ENCODE measurements at regions not wholly inside any gene's neighbourhood (a gene's known extent, or its start where the extent isn't known, plus 50 kb on each side); places are given as distances from the start of the nearest gene placed in this dataset.

GRCh38 chr3:42019144-42019952 is 57.4 kb upstream of the ULK4 start:
- Histone ChIP-seq H3K9me3 (no peaks in the 10 kb centered on the region), H3K27me3 (ENCODE audit: low read depth) (no peaks in the 10 kb centered on the region), H3K4me1 (peaks cover 75% of the 10 kb centered on the region), H3K27ac (no peak overlapping the region), H3K4me3 (no peak overlapping the region), H3K36me3 (no peaks in the 10 kb centered on the region)
- intact Hi-C loops (cut with DNase I): no loop called here
- TF ChIP-seq CTCF (IDR thresholded peaks at IDR 0.05): no peak
- ATAC-seq (no peak), DNase-seq (no peak)

- DNase-seq (peak; percentile 57), ATAC-seq (peak in 1 of 2 donors; percentile 1)
- no peaks in the 10 kb centered on the region for H3K9me3 ChIP-seq
- H3K27ac ChIP-seq: peak overlapping the region; percentile 93
- peak overlapping the region; percentile 93 for H3K4me3 ChIP-seq
- H3K4me1 ChIP-seq: peaks cover 62% of the 10 kb centered on the region
- no peak for TF ChIP-seq CTCF (IDR thresholded peaks at IDR 0.05)
- H3K27me3 ChIP-seq (ENCODE audit: low read depth): no peaks in the 10 kb centered on the region
- intact Hi-C loops (cut with DNase I): no loop called here
- H3K36me3 ChIP-seq: no peaks in the 10 kb centered on the region
These were observed 53.1 kb upstream of the ULK4 start for GRCh38 chr3:42014921-42015533.

- no peaks in the 10 kb centered on the region for H3K36me3 ChIP-seq
- H3K4me3 ChIP-seq: peak overlapping the region; percentile 93
- TF ChIP-seq CTCF (IDR thresholded peaks at IDR 0.05): peak; percentile 1
- intact Hi-C loops (cut with DNase I): no loop called here
- no peaks in the 10 kb centered on the region for H3K27me3 ChIP-seq (ENCODE audit: low read depth)
- H3K27ac ChIP-seq: peak overlapping the region; percentile 93
- ATAC-seq (peak in 1 of 2 donors; percentile 9), DNase-seq (no peak)
- peaks cover 58% of the 10 kb centered on the region for H3K4me1 ChIP-seq
- no peaks in the 10 kb centered on the region for H3K9me3 ChIP-seq
These were observed 52.6 kb upstream of the ULK4 start for GRCh38 chr3:42014458-42014920.

- H3K27ac ChIP-seq: peak overlapping the region; percentile 93
- DNase-seq (peak; percentile 69), ATAC-seq (peak; percentile 47 to 53)
- no peaks in the 10 kb centered on the region for H3K36me3 ChIP-seq
- no peaks in the 10 kb centered on the region for H3K27me3 ChIP-seq (ENCODE audit: low read depth)
- TF ChIP-seq CTCF (IDR thresholded peaks at IDR 0.05): peak; percentile 8
- H3K4me3 ChIP-seq: peak overlapping the region; percentile 93
- no peaks in the 10 kb centered on the region for H3K9me3 ChIP-seq
- H3K4me1 ChIP-seq: peaks cover 52% of the 10 kb centered on the region
- intact Hi-C loops (cut with DNase I): no loop called here
These were observed 52.0 kb upstream of the ULK4 start for GRCh38 chr3:42013691-42014457.

GRCh38 chr3:42012935-42013690 is 51.2 kb upstream of the ULK4 start:
- Histone ChIP-seq H3K36me3 (no peaks in the 10 kb centered on the region), H3K27me3 (ENCODE audit: low read depth) (no peaks in the 10 kb centered on the region), H3K9me3 (no peaks in the 10 kb centered on the region), H3K4me1 (peaks cover 45% of the 10 kb centered on the region), H3K4me3 (peak overlapping the region; percentile 93), H3K27ac (peak overlapping the region; percentile 93)
- intact Hi-C loops (cut with DNase I): no loop called here
- DNase-seq: peak; percentile 86
- no peak for TF ChIP-seq CTCF (IDR thresholded peaks at IDR 0.05)
- ATAC-seq: peak; percentile 93 to 95
